ENCODE measurements at regions not wholly inside any gene's neighbourhood (a gene's known extent, or its start where the extent isn't known, plus 50 kb on each side); places are given as distances from the start of the nearest gene placed in this dataset.

GRCh38 chr5:175579742-175580432 is 78.0 kb upstream of the HRH2 start:
- TF ChIP-seq, protein P1, sequence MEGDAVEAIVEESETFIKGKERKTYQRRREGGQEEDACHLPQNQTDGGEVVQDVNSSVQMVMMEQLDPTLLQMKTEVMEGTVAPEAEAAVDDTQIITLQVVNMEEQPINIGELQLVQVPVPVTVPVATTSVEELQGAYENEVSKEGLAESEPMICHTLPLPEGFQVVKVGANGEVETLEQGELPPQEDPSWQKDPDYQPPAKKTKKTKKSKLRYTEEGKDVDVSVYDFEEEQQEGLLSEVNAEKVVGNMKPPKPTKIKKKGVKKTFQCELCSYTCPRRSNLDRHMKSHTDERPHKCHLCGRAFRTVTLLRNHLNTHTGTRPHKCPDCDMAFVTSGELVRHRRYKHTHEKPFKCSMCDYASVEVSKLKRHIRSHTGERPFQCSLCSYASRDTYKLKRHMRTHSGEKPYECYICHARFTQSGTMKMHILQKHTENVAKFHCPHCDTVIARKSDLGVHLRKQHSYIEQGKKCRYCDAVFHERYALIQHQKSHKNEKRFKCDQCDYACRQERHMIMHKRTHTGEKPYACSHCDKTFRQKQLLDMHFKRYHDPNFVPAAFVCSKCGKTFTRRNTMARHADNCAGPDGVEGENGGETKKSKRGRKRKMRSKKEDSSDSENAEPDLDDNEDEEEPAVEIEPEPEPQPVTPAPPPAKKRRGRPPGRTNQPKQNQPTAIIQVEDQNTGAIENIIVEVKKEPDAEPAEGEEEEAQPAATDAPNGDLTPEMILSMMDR (IDR thresholded peaks at IDR 0.05; ENCODE audit: extremely low read depth in 1 of 2, insufficient read depth in 1 of 2, low read depth in 1 of 2, low read length in 2 of 2): no peak
- no peak for TF ChIP-seq POLR2A (IDR thresholded peaks at IDR 0.05; ENCODE audit: low read depth, low read length)

Data from endothelial cell of umbilical vein (primary cell).